ENCODE measurements at regions not wholly inside any gene's neighbourhood (a gene's known extent, or its start where the extent isn't known, plus 50 kb on each side); places are given as distances from the start of the nearest gene placed in this dataset.
"Not testable (repeated sequence)": the region's sequence is repeated elsewhere in the genome, so short reads cannot be mapped to it uniquely, and the experiment has no call there.

- TF ChIP-seq CTCF (IDR thresholded peaks at IDR 0.05; ENCODE audit: control insufficient read depth, extremely low read depth, insufficient read depth), result no peak
- no peak overlapping the region for H3K4me3 ChIP-seq (ENCODE audit: low read depth, low read length)
- DNase-seq (ENCODE audit: low read depth), result no peak
Measured at GRCh38 chr22:49673048-49673447, 154.6 kb downstream of the BRD1 start.

GRCh38 chr22:49672014-49672516 is 155.6 kb downstream of the BRD1 start:
- DNase-seq (ENCODE audit: low read depth), result no peak
- TF ChIP-seq CTCF (IDR thresholded peaks at IDR 0.05; ENCODE audit: control insufficient read depth, extremely low read depth, insufficient read depth), result no peak
- no peak overlapping the region for H3K4me3 ChIP-seq (ENCODE audit: low read depth, low read length)

GRCh38 chr22:49671331-49672013 is 156.2 kb downstream of the BRD1 start:
- DNase-seq (ENCODE audit: low read depth), result no peak
- TF ChIP-seq CTCF (IDR thresholded peaks at IDR 0.05; ENCODE audit: control insufficient read depth, extremely low read depth, insufficient read depth), result no peak
- no peak overlapping the region for H3K4me3 ChIP-seq (ENCODE audit: low read depth, low read length)

GRCh38 chr22:49670456-49671330 is 157.0 kb downstream of the BRD1 start:
- DNase-seq (ENCODE audit: low read depth), result no peak
- H3K4me3 ChIP-seq (ENCODE audit: low read depth, low read length), result no peak overlapping the region
- no peak for TF ChIP-seq CTCF (IDR thresholded peaks at IDR 0.05; ENCODE audit: control insufficient read depth, extremely low read depth, insufficient read depth)

- DNase-seq (ENCODE audit: low read depth); H3K4me3 ChIP-seq (ENCODE audit: low read depth, low read length): not testable (repeated sequence)
Measured at GRCh38 chr22:49669969-49670455, 157.7 kb downstream of the BRD1 start.

- not testable (repeated sequence) for H3K4me3 ChIP-seq (ENCODE audit: low read depth, low read length); DNase-seq (ENCODE audit: low read depth)
Measured at GRCh38 chr22:49669427-49669968, 158.2 kb downstream of the BRD1 start.

- no peak for DNase-seq (ENCODE audit: low read depth)
- H3K4me3 ChIP-seq (ENCODE audit: low read depth, low read length), result no peak overlapping the region
- no peak for TF ChIP-seq CTCF (IDR thresholded peaks at IDR 0.05; ENCODE audit: control insufficient read depth, extremely low read depth, insufficient read depth)
Measured at GRCh38 chr22:49668402-49668801, 159.3 kb downstream of the BRD1 start.
